Ishikawa (cell line): ENCODE measurements at regions not wholly inside any gene's neighbourhood (a gene's known extent, or its start where the extent isn't known, plus 50 kb on each side); places are given as distances from the start of the nearest gene placed in this dataset.

Experiments
- CEBPB ChIP-seq: IDR thresholded peaks from 2 replicates; pipeline ENCODE4 v1.6.1; 2012
- CREB1 ChIP-seq: IDR thresholded peaks from 2 replicates; pipeline ENCODE4 v1.6.1; 2012; ENCODE audit warnings: low read depth
- EGR1 ChIP-seq: IDR thresholded peaks from 2 replicates; pipeline ENCODE4 v1.6.1; 2012
- EP300 ChIP-seq: IDR thresholded peaks from 2 replicates; pipeline ENCODE4 v1.6.1; 2012; ENCODE audit warnings: borderline replicate concordance
- FOXM1 ChIP-seq: IDR thresholded peaks from 2 replicates; pipeline ENCODE4 v1.6.1; 2012; ENCODE audit warnings: low read depth, borderline replicate concordance
- MAX ChIP-seq: IDR thresholded peaks from 2 replicates; pipeline ENCODE4 v1.6.1; 2012
- NFIC ChIP-seq: IDR thresholded peaks from 2 replicates; pipeline ENCODE4 v1.6.1; 2012
- RAD21 ChIP-seq: IDR thresholded peaks from 2 replicates; pipeline ENCODE4 v1.6.1; 2012; ENCODE audit warnings: low read depth
- REST ChIP-seq: IDR thresholded peaks from 2 replicates; pipeline ENCODE4 v1.6.1; 2012; ENCODE audit warnings: low read depth, mild to moderate bottlenecking
- TAF1 ChIP-seq: IDR thresholded peaks from 2 replicates; pipeline ENCODE4 v1.6.1; 2012; ENCODE audit warnings: low read depth, mild to moderate bottlenecking
- TCF12 ChIP-seq: IDR thresholded peaks from 2 replicates; pipeline ENCODE4 v1.6.1; 2012; ENCODE audit warnings: low read depth
- TEAD4 ChIP-seq: IDR thresholded peaks from 2 replicates; pipeline ENCODE4 v1.6.1; 2012

- TF ChIP-seq REST: no peak
- TF ChIP-seq CREB1: no peak
- no peak for TF ChIP-seq RAD21
- TF ChIP-seq EP300: no peak
- TF ChIP-seq EGR1: no peak
- TF ChIP-seq TAF1: no peak
- no peak for TF ChIP-seq MAX
- TF ChIP-seq TCF12: no peak
- TF ChIP-seq CEBPB: no peak
- no peak for TF ChIP-seq TEAD4
- no peak for TF ChIP-seq FOXM1
- no peak for TF ChIP-seq NFIC
These were observed 263.2 kb upstream of the ATP2B1 start for GRCh38 chr12:89971880-89972279.
